ENCODE measurements at regions not wholly inside any gene's neighbourhood (a gene's known extent, or its start where the extent isn't known, plus 50 kb on each side); places are given as distances from the start of the nearest gene placed in this dataset.

DNA sequence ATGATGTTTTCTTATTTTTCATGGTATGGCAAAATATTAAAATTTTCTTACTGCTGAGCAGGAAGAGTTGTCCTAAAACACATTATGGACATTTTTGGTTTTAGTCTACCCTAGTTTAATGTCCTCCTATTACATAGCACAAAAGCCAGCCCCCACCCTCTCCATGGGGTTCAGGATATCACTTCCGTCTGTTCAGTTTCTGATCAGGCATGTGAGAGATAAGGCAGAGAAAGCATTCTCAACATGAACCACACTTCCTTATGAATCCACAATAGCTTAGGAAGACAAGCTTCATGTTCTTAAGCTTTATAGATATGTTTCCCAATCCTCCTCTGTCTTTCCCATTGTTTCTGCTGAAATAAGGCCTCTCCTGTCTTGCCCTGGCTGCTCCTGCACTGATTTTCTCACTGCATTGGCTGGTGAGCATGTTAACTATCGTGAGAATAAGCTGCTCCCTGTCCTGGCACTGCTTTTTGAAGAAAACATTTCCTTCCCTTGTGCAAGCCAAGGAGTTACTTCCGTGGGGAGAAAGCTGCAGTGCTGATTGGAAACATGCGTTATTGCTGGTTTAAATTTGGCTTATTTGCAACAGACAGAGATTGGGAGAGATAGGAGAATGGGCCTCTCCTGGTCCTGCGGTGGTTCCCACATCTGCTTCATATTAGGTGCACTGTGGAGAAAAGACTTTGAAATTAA lies 260.3 kb upstream of the RPS23 start (continued):
- TF ChIP-seq HOMEZ (CRISPR knock-in tag; IDR thresholded peaks at IDR 0.05) (no peak), TCF3 (CRISPR knock-in tag; IDR thresholded peaks at IDR 0.05) (peak; percentile 60), GTF2A2 (tag; IDR thresholded peaks at IDR 0.05) (no peak), NFATC3 (IDR thresholded peaks at IDR 0.05) (no peak), TFAM (CRISPR knock-in tag; conservative IDR thresholded peaks at IDR 0.05) (no peak), ZNF23 (CRISPR knock-in tag; IDR thresholded peaks at IDR 0.05) (no peak), TAL1 (IDR thresholded peaks at IDR 0.05) (peak; percentile 50), ETV5 (CRISPR knock-in tag; IDR thresholded peaks at IDR 0.05; ENCODE audit: low read depth) (no peak), SRSF9 (IDR thresholded peaks at IDR 0.05; ENCODE audit: borderline replicate concordance, low read depth, low read length) (no peak), DNMT1 (IDR thresholded peaks at IDR 0.05) (no peak), PCBP1 (IDR thresholded peaks at IDR 0.05; ENCODE audit: low read depth, low read length, poor library complexity, severe bottlenecking) (no peak), SMC3 (conservative IDR thresholded peaks at IDR 0.05; ENCODE audit: insufficient read depth, low read depth, low read length) (no peak), XRCC5 (IDR thresholded peaks at IDR 0.05; ENCODE audit: low read depth, low read length) (no peak), TEAD4 (IDR thresholded peaks at IDR 0.05; ENCODE audit: low read length) (peak; percentile 54), TEAD4 (CRISPR knock-in tag; IDR thresholded peaks at IDR 0.05; ENCODE audit: borderline replicate concordance) (no peak), FOXA1 (IDR thresholded peaks at IDR 0.05; ENCODE audit: borderline replicate concordance) (no peak), SETDB1 (IDR thresholded peaks at IDR 0.05; ENCODE audit: low read length) (no peak), CBFA2T2 (conservative IDR thresholded peaks at IDR 0.05) (0 out of 2 replicates have a peak, but pooled peaks have one; percentile 9), FOXJ2 (tag; IDR thresholded peaks at IDR 0.05) (no peak), TCF15 (CRISPR knock-in tag; IDR thresholded peaks at IDR 0.05) (no peak), ZNF398 (CRISPR knock-in tag; IDR thresholded peaks at IDR 0.05) (no peak)
